HepG2 (cell line): ENCODE measurements at regions not wholly inside any gene's neighbourhood (a gene's known extent, or its start where the extent isn't known, plus 50 kb on each side); places are given as distances from the start of the nearest gene placed in this dataset.

Experiments used
- CHD2 ChIP-seq: IDR thresholded peaks from 2 replicates; pipeline ENCODE4 v1.6.1; 2011; ENCODE audit warnings: low read depth, low read length, improper control_type of control experiment
- DNMT1 ChIP-seq: sonication (generic); formaldehyde crosslinking; IDR thresholded peaks from 2 replicates; pipeline ENCODE4 v1.5.1; 2020; ENCODE audit warnings: mild to moderate bottlenecking, missing genetic modification reagents
- JUN ChIP-seq: sonication (generic); formaldehyde crosslinking; IDR thresholded peaks from 2 replicates; pipeline ENCODE4 v1.4.0; 2020; ENCODE audit warnings: mild to moderate bottlenecking, missing genetic modification reagents
- KAT2B ChIP-seq: fragments of 150-350 bp; IDR thresholded peaks from 2 replicates; pipeline ENCODE4 v1.6.1; 2014; ENCODE audit warnings: low read depth, low read length, borderline replicate concordance
- REPIN1 ChIP-seq: sonication (generic); formaldehyde crosslinking; IDR thresholded peaks from 2 replicates; pipeline ENCODE4 v1.8.0; 2022; ENCODE audit warnings: missing genetic modification reagents, low read depth, mild to moderate bottlenecking, borderline replicate concordance
- SNAPC2 ChIP-seq: sonication (generic); formaldehyde crosslinking; IDR thresholded peaks from 2 replicates; pipeline ENCODE4 v1.8.1; 2022; ENCODE audit warnings: mild to moderate bottlenecking, missing genetic modification reagents
- TAF15 ChIP-seq: fragments of 200-400 bp; formaldehyde crosslinking; IDR thresholded peaks from one replicate; pipeline ENCODE4 v1.6.1; 2018; ENCODE audit warnings: mild to moderate bottlenecking, low read depth, low read length; ENCODE audit not compliant: poor library complexity, severe bottlenecking
- THYN1 ChIP-seq: sonication (generic); formaldehyde crosslinking; IDR thresholded peaks from 2 replicates; pipeline ENCODE4 v1.8.1; 2023; ENCODE audit warnings: low read depth, mild to moderate bottlenecking, moderate library complexity, missing genetic modification reagents, borderline replicate concordance
- ZNF124 ChIP-seq: sonication (generic); formaldehyde crosslinking; IDR thresholded peaks from 2 replicates; pipeline ENCODE4 v1.4.0; 2020; ENCODE audit warnings: missing genetic modification reagents
- TF ChIP-seq, protein P1 (sequence below): sonication (generic); formaldehyde crosslinking; IDR thresholded peaks from 2 replicates; pipeline ENCODE4 v1.5.0; 2020; ENCODE audit warnings: mild to moderate bottlenecking, missing genetic modification reagents, moderate library complexity
- TF ChIP-seq, protein P2 (sequence below): sonication (generic); formaldehyde crosslinking; IDR thresholded peaks from 2 replicates; pipeline ENCODE4 v1.5.1; 2020; ENCODE audit warnings: mild to moderate bottlenecking, missing genetic modification reagents

DNA sequence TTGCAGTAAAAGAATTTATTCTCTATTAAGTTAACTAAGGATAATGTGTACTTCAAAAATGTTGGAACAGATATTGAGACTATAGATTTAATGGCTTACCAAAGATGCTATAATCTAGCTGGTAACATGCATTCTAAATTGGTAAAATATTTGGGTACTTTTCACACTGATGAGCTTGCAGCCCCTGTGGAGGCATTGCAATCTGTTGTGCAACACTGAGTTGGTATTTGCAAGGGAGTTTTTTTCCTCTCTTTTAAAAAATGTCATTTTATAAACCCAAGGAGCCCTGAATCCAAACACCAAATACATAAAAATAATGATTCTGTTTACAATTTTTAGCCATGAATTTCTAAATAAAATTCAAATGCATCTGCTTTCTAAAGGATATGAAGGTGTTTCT is 944.8 kb downstream of the DTWD2 start:
- TF ChIP-seq DNMT1 (no peak), SNAPC2 (CRISPR knock-in tag) (no peak), CHD2 (no peak), TAF15 (no peak), KAT2B (no peak), THYN1 (no peak), ZNF124 (CRISPR knock-in tag) (no peak), JUN (CRISPR knock-in tag) (no peak), REPIN1 (no peak)
- TF ChIP-seq, protein P1, sequence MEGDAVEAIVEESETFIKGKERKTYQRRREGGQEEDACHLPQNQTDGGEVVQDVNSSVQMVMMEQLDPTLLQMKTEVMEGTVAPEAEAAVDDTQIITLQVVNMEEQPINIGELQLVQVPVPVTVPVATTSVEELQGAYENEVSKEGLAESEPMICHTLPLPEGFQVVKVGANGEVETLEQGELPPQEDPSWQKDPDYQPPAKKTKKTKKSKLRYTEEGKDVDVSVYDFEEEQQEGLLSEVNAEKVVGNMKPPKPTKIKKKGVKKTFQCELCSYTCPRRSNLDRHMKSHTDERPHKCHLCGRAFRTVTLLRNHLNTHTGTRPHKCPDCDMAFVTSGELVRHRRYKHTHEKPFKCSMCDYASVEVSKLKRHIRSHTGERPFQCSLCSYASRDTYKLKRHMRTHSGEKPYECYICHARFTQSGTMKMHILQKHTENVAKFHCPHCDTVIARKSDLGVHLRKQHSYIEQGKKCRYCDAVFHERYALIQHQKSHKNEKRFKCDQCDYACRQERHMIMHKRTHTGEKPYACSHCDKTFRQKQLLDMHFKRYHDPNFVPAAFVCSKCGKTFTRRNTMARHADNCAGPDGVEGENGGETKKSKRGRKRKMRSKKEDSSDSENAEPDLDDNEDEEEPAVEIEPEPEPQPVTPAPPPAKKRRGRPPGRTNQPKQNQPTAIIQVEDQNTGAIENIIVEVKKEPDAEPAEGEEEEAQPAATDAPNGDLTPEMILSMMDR (CRISPR knock-in tag): no peak
- TF ChIP-seq, protein P2, sequence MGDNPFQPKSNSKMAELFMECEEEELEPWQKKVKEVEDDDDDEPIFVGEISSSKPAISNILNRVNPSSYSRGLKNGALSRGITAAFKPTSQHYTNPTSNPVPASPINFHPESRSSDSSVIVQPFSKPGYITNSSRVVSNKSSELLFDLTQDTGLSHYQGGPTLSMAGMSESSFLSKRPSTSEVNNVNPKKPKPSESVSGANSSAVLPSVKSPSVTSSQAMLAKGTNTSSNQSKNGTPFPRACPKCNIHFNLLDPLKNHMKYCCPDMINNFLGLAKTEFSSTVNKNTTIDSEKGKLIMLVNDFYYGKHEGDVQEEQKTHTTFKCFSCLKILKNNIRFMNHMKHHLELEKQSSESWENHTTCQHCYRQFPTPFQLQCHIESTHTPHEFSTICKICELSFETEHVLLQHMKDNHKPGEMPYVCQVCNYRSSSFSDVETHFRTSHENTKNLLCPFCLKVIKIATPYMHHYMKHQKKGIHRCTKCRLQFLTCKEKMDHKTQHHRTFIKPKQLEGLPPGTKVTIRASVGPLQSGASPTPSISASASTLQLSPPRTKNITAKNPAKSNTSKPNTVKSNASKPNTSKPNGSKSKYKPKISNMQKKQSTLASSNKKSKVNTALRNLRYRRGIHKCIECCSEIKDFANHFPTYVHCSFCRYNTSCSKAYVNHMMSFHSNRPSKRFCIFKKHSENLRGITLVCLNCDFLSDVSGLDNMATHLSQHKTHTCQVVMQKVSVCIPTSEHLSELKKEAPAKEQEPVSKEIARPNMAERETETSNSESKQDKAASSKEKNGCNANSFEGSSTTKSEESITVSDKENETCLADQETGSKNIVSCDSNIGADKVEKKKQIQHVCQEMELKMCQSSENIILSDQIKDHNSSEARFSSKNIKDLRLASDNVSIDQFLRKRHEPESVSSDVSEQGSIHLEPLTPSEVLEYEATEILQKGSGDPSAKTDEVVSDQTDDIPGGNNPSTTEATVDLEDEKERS (CRISPR knock-in tag): no peak
